Mesenchymal stem cell (in vitro differentiated cells and primary cell): ENCODE measurements at regions not wholly inside any gene's neighbourhood (a gene's known extent, or its start where the extent isn't known, plus 50 kb on each side); places are given as distances from the start of the nearest gene placed in this dataset.

Experiments used
- DNase-seq: peaks from one replicate; pipeline ENCODE4 v3.0.0-alpha.2; 2013
- H2AFZ ChIP-seq: one replicate; pipeline ENCODE4 v1.6.1; 2013; ENCODE audit warnings: low read depth, mild to moderate bottlenecking, control low read depth, inconsistent platforms, low read length, moderate library complexity
- H2AK5ac ChIP-seq: 2 replicates; pipeline ENCODE4 v1.6.1; 2013; ENCODE audit warnings: low read length, moderate library complexity, mild to moderate bottlenecking, inconsistent platforms; ENCODE audit not compliant: severe bottlenecking
- H2BK120ac ChIP-seq: one replicate; pipeline ENCODE4 v1.6.1; 2013; ENCODE audit warnings: low read depth, mild to moderate bottlenecking, inconsistent platforms, low read length, moderate library complexity
- H2BK12ac ChIP-seq, 2 experiments: one replicate each; pipeline ENCODE4 v1.6.1; 2013; ENCODE audit warnings: inconsistent platforms in 2 of 2, low read length in 2 of 2, mild to moderate bottlenecking in 2 of 2, moderate library complexity in 2 of 2, control low read depth in 1 of 2
- H2BK15ac ChIP-seq: one replicate; pipeline ENCODE4 v1.6.1; 2013; ENCODE audit warnings: mild to moderate bottlenecking, low read depth, inconsistent platforms; ENCODE audit not compliant: poor library complexity, severe bottlenecking
- H2BK5ac ChIP-seq: 2 replicates; pipeline ENCODE4 v1.6.1; 2013; ENCODE audit warnings: low read depth, mild to moderate bottlenecking, low read length, control low read depth, inconsistent platforms; ENCODE audit not compliant: poor library complexity, severe bottlenecking
- H3K14ac ChIP-seq, 2 experiments: one replicate each; pipeline ENCODE4 v1.6.1; 2013; ENCODE audit warnings: inconsistent platforms in 2 of 2, low read length in 2 of 2, control low read depth in 1 of 2, mild to moderate bottlenecking in 1 of 2, moderate library complexity in 1 of 2
- H3K18ac ChIP-seq, 2 experiments: one replicate each; pipeline ENCODE4 v1.6.1; 2013; ENCODE audit warnings: inconsistent platforms in 2 of 2, low read length in 2 of 2, control low read depth in 1 of 2, low read depth in 1 of 2, mild to moderate bottlenecking in 1 of 2
- H3K23ac ChIP-seq, 2 experiments: one replicate each; pipeline ENCODE4 v1.6.1; 2013; ENCODE audit warnings: inconsistent platforms in 2 of 2, low read length in 2 of 2, mild to moderate bottlenecking in 2 of 2, moderate library complexity in 2 of 2, control low read depth in 1 of 2
- H3K27ac ChIP-seq: 2 replicates; pipeline ENCODE4 v1.5.1; 2013; ENCODE audit warnings: mild to moderate bottlenecking, moderate library complexity, low read length, control low read depth, inconsistent platforms; ENCODE audit not compliant: poor library complexity, severe bottlenecking
- H3K27me3 ChIP-seq, 2 experiments: 2 replicates each; pipeline versions ENCODE4 v1.6.1 to v1.7.0; 2013; ENCODE audit warnings: low read length in 2 of 2, mild to moderate bottlenecking in 2 of 2, moderate library complexity in 2 of 2, control low read depth in 1 of 2, inconsistent platforms in 1 of 2; ENCODE audit not compliant: control insufficient read depth in 1 of 2, insufficient read depth in 1 of 2
- H3K36me3 ChIP-seq, 2 experiments: 2 replicates each; pipeline versions ENCODE4 v1.6.1 to v1.7.0; 2013; ENCODE audit warnings: low read length in 2 of 2, control low read depth in 1 of 2, inconsistent platforms in 1 of 2, low read depth in 1 of 2, mild to moderate bottlenecking in 1 of 2; ENCODE audit not compliant: insufficient read depth in 2 of 2, control insufficient read depth in 1 of 2
- H3K4ac ChIP-seq, 2 experiments: one replicate each; pipeline ENCODE4 v1.6.1; 2013; ENCODE audit warnings: inconsistent platforms in 2 of 2, low read length in 2 of 2, mild to moderate bottlenecking in 2 of 2, moderate library complexity in 2 of 2, control low read depth in 1 of 2, low read depth in 1 of 2
- H3K4me1 ChIP-seq: 2 replicates; pipeline ENCODE4 v1.6.1; 2013; ENCODE audit warnings: low read depth, low read length, control low read depth; ENCODE audit not compliant: control insufficient read depth, insufficient read depth
- H3K4me2 ChIP-seq: 2 replicates; pipeline ENCODE4 v1.6.1; 2013; ENCODE audit warnings: low read length, mild to moderate bottlenecking, inconsistent platforms; ENCODE audit not compliant: poor library complexity, severe bottlenecking
- H3K4me3 ChIP-seq, 2 experiments: 2 replicates each; pipeline versions ENCODE4 v1.5.1 to v1.7.0; 2013; ENCODE audit warnings: low read length in 2 of 2, mild to moderate bottlenecking in 2 of 2, control low read depth in 1 of 2, low read depth in 1 of 2; ENCODE audit not compliant: insufficient read depth in 1 of 2
- H3K79me1 ChIP-seq: replicated peaks from 2 replicates; pipeline ENCODE4 v1.6.1; 2013; ENCODE audit warnings: mild to moderate bottlenecking, control low read depth, low read length, inconsistent platforms; ENCODE audit not compliant: poor library complexity, severe bottlenecking
- H3K9ac ChIP-seq: 2 replicates; pipeline ENCODE4 v1.7.0; 2013; ENCODE audit warnings: mild to moderate bottlenecking, low read length, moderate library complexity
- H3K9me3 ChIP-seq: 2 replicates; pipeline ENCODE4 v1.7.0; 2013; ENCODE audit warnings: mild to moderate bottlenecking, low read length; ENCODE audit not compliant: control insufficient read depth
- H4K8ac ChIP-seq: one replicate; pipeline ENCODE4 v1.6.1; 2013; ENCODE audit warnings: inconsistent platforms, mild to moderate bottlenecking, low read length, moderate library complexity
- H4K91ac ChIP-seq: one replicate; pipeline ENCODE4 v1.6.1; 2013; ENCODE audit warnings: mild to moderate bottlenecking, low read length, inconsistent platforms
- WGBS: methylation state at CpG from one replicate; pipeline ENCODE4 v1.1.7; 2013; ENCODE audit warnings: mixed read lengths; 5-methylcytosine and 5-hydroxymethylcytosine counted together

- no peaks in the 10 kb centered on the region for H3K9me3 ChIP-seq
- H2AK5ac ChIP-seq: no peak overlapping the region
- H3K4me1 ChIP-seq: no peaks in the 10 kb centered on the region
- H3K27ac ChIP-seq: no peak overlapping the region
- H4K91ac ChIP-seq: no peak overlapping the region
- H3K4me2 ChIP-seq: no peak overlapping the region
- H3K4ac ChIP-seq: no peak overlapping the region
- no peak overlapping the region for H4K8ac ChIP-seq
- H3K36me3 ChIP-seq: no peaks in the 10 kb centered on the region
- no peak overlapping the region for H3K4me3 ChIP-seq
- no peak overlapping the region for H2AFZ ChIP-seq
- DNase-seq: no peak
- H3K79me1 ChIP-seq: no peaks in the 10 kb centered on the region
- H2BK120ac ChIP-seq: no peak overlapping the region
- no peak overlapping the region for H2BK5ac ChIP-seq
- no peak overlapping the region for H3K14ac ChIP-seq
- H3K18ac ChIP-seq: no peak overlapping the region
- WGBS: 96% methylated on average over 2 of the region's 2 CpGs
- H2BK15ac ChIP-seq: no peak overlapping the region
- H3K23ac ChIP-seq: no peak overlapping the region
- H2BK12ac ChIP-seq: no peak overlapping the region
- H3K9ac ChIP-seq: no peak overlapping the region
- no peaks in the 10 kb centered on the region for H3K27me3 ChIP-seq
Measured at GRCh38 chr6:118396969-118397368, 151.1 kb upstream of the PLN start.

- no peak overlapping the region for H4K8ac ChIP-seq
- H2BK120ac ChIP-seq: no peak overlapping the region
- H3K27ac ChIP-seq: no peak overlapping the region
- H3K18ac ChIP-seq: no peak overlapping the region
- no peak overlapping the region for H4K91ac ChIP-seq
- no peak overlapping the region for H3K23ac ChIP-seq
- H3K4ac ChIP-seq: no peak overlapping the region
- no peak overlapping the region for H2AK5ac ChIP-seq
- WGBS: 64% methylated on average over 1 of the region's 1 CpG
- no peaks in the 10 kb centered on the region for H3K36me3 ChIP-seq
- H3K79me1 ChIP-seq: no peaks in the 10 kb centered on the region
- H3K14ac ChIP-seq: no peak overlapping the region
- DNase-seq: no peak
- H2BK5ac ChIP-seq: no peak overlapping the region
- H3K9me3 ChIP-seq: no peaks in the 10 kb centered on the region
- no peak overlapping the region for H3K9ac ChIP-seq
- no peak overlapping the region for H3K4me3 ChIP-seq
- H3K4me1 ChIP-seq: no peaks in the 10 kb centered on the region
- no peak overlapping the region for H2BK15ac ChIP-seq
- H3K27me3 ChIP-seq: no peaks in the 10 kb centered on the region
- no peak overlapping the region for H2AFZ ChIP-seq
- no peak overlapping the region for H3K4me2 ChIP-seq
- H2BK12ac ChIP-seq: no peak overlapping the region
Measured at GRCh38 chr6:118397671-118398465, 150.2 kb upstream of the PLN start.

GRCh38 chr6:118400098-118400497, 148.0 kb upstream of the PLN start:
- Histone ChIP-seq H3K79me1 (no peaks in the 10 kb centered on the region), H3K4me3 (no peak overlapping the region), H2BK5ac (no peak overlapping the region), H2BK12ac (no peak overlapping the region), H3K9me3 (no peaks in the 10 kb centered on the region), H4K91ac (no peak overlapping the region), H3K36me3 (no peaks in the 10 kb centered on the region), H2AFZ (no peak overlapping the region), H3K4me2 (no peak overlapping the region), H4K8ac (no peak overlapping the region), H3K9ac (no peak overlapping the region), H3K14ac (no peak overlapping the region), H3K27me3 (no peaks in the 10 kb centered on the region), H3K18ac (no peak overlapping the region), H2BK120ac (peak overlapping the region; percentile 64), H2BK15ac (no peak overlapping the region), H3K4me1 (no peaks in the 10 kb centered on the region), H3K23ac (no peak overlapping the region), H2AK5ac (no peak overlapping the region), H3K4ac (no peak overlapping the region), H3K27ac (no peak overlapping the region)
- DNase-seq: no peak
- WGBS: 88% methylated on average over 1 of the region's 1 CpG

- Histone ChIP-seq H3K36me3 (no peaks in the 10 kb centered on the region), H4K91ac (no peak overlapping the region), H3K27me3 (no peaks in the 10 kb centered on the region), H3K23ac (no peak overlapping the region), H3K9ac (no peak overlapping the region), H4K8ac (no peak overlapping the region), H2AFZ (no peak overlapping the region), H2BK5ac (no peak overlapping the region), H3K14ac (no peak overlapping the region), H3K79me1 (no peaks in the 10 kb centered on the region), H3K27ac (no peak overlapping the region), H3K18ac (peak overlapping the region in 1 of 2 experiments; percentile 8), H2AK5ac (no peak overlapping the region), H2BK15ac (no peak overlapping the region), H3K4me2 (no peak overlapping the region), H3K9me3 (no peaks in the 10 kb centered on the region), H3K4me3 (no peak overlapping the region), H2BK12ac (no peak overlapping the region), H3K4me1 (no peaks in the 10 kb centered on the region), H2BK120ac (no peak overlapping the region), H3K4ac (no peak overlapping the region)
- 80% methylated on average over 2 of the region's 2 CpGs for WGBS
- DNase-seq: peak; percentile 26
Measured at GRCh38 chr6:118400582-118400981, 147.5 kb upstream of the PLN start.
